DOHH2 (cell line): ENCODE measurements at regions not wholly inside any gene's neighbourhood (a gene's known extent, or its start where the extent isn't known, plus 50 kb on each side); places are given as distances from the start of the nearest gene placed in this dataset.

Experiments
- H3F3A ChIP-seq: fragments of 200-600 bp; sonication (generic), shearing (Covaris generic); 2 replicates; pipeline ENCODE4 v1.6.0; 2016; ENCODE audit warnings: antibody characterized with exemption, mild to moderate bottlenecking; ENCODE audit not compliant: control insufficient read depth, insufficient read depth
- H3K27ac ChIP-seq: fragments of 200-600 bp; sonication (generic); 2 replicates; pipeline ENCODE4 v1.5.1; 2014; ENCODE audit warnings: low read depth, mild to moderate bottlenecking, low read length, moderate library complexity
- H3K27me3 ChIP-seq: fragments of 200-600 bp; sonication (generic); 2 replicates; pipeline ENCODE4 v1.6.1; 2014; ENCODE audit warnings: mild to moderate bottlenecking, low read length, mixed read lengths; ENCODE audit not compliant: control insufficient read depth
- H3K36me3 ChIP-seq: fragments of 200-600 bp; sonication (generic); 2 replicates; pipeline ENCODE4 v1.6.1; 2014; ENCODE audit warnings: mild to moderate bottlenecking, low read length, moderate library complexity, mixed read lengths; ENCODE audit not compliant: control insufficient read depth
- H3K4me1 ChIP-seq: fragments of 200-600 bp; sonication (generic); 2 replicates; pipeline ENCODE4 v1.6.1; 2014; ENCODE audit warnings: mild to moderate bottlenecking, low read length, mixed read lengths; ENCODE audit not compliant: control insufficient read depth
- H3K4me2 ChIP-seq: fragments of 200-600 bp; sonication (generic); 2 replicates; pipeline ENCODE4 v1.6.0; 2014; ENCODE audit warnings: mild to moderate bottlenecking, low read length, moderate library complexity
- H3K4me3 ChIP-seq: fragments of 200-600 bp; sonication (generic); 2 replicates; pipeline ENCODE4 v1.5.1; 2014; ENCODE audit warnings: mild to moderate bottlenecking, low read length, mixed read lengths
- H3K79me2 ChIP-seq: fragments of 200-600 bp; sonication (generic); 2 replicates; pipeline ENCODE4 v1.6.1; 2014; ENCODE audit warnings: mild to moderate bottlenecking, low read length, mixed read lengths; ENCODE audit not compliant: control insufficient read depth
- H3K9me2 ChIP-seq: fragments of 200-600 bp; sonication (generic); replicated peaks from 2 replicates; pipeline ENCODE4 v1.6.1; 2014; ENCODE audit warnings: mild to moderate bottlenecking, low read length, mixed read lengths; ENCODE audit not compliant: control insufficient read depth
- H3K9me3 ChIP-seq: fragments of 200-600 bp; sonication (generic); 2 replicates; pipeline ENCODE4 v1.6.1; 2014; ENCODE audit warnings: antibody characterized with exemption, low read length, mixed read lengths; ENCODE audit not compliant: control insufficient read depth, insufficient read depth
- H4K20me1 ChIP-seq: fragments of 200-600 bp; sonication (generic); 2 replicates; pipeline ENCODE4 v1.6.0; 2014; ENCODE audit warnings: low read depth, mild to moderate bottlenecking, antibody characterized with exemption, low read length, moderate library complexity; ENCODE audit not compliant: control insufficient read depth, insufficient read depth
- CTCF ChIP-seq: fragments of 200-600 bp; sonication (generic); IDR thresholded peaks from one replicate; pipeline ENCODE4 v1.5.1; 2014; ENCODE audit warnings: antibody characterized with exemption, mild to moderate bottlenecking, low read depth, low read length; ENCODE audit not compliant: poor library complexity, severe bottlenecking
- EZH2phosphoT487 ChIP-seq: fragments of 200-600 bp; sonication (generic); IDR thresholded peaks from 2 replicates; pipeline ENCODE4 v1.6.1; 2017; ENCODE audit warnings: borderline replicate concordance, mild to moderate bottlenecking, antibody characterized with exemption, low read length, moderate library complexity, mixed read lengths

DNA sequence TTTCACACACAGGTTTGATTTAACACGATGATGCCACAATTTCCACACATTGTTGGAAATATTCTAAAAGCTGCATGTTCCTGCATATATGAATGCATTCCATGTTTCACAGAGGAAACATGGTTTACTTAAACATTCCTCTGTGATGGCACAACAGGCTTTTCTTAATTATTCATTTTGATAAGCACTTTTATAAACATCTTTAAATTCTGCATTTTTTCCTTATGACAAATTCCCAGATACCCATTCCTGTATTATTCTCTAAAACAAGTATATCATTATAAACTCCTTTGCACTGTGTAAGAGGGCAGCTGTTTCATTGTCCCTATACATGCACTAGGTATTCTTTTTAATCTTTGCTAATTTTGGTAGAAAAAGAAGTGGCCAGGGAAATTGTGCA lies 532.3 kb downstream of the SOX6 start:
- H3K27ac ChIP-seq = no peak overlapping the region
- H4K20me1 ChIP-seq = no peaks in the 10 kb centered on the region
- no peaks in the 10 kb centered on the region for H3K4me1 ChIP-seq
- no peaks in the 10 kb centered on the region for H3F3A ChIP-seq
- no peaks in the 10 kb centered on the region for H3K27me3 ChIP-seq
- no peak overlapping the region for H3K4me3 ChIP-seq
- TF ChIP-seq EZH2phosphoT487 (no peak), CTCF (no peak)
- no peaks in the 10 kb centered on the region for H3K79me2 ChIP-seq
- no peaks in the 10 kb centered on the region for H3K9me3 ChIP-seq
- no peak overlapping the region for H3K4me2 ChIP-seq
- H3K9me2 ChIP-seq = no peaks in the 10 kb centered on the region
- H3K36me3 ChIP-seq = no peaks in the 10 kb centered on the region

DNA sequence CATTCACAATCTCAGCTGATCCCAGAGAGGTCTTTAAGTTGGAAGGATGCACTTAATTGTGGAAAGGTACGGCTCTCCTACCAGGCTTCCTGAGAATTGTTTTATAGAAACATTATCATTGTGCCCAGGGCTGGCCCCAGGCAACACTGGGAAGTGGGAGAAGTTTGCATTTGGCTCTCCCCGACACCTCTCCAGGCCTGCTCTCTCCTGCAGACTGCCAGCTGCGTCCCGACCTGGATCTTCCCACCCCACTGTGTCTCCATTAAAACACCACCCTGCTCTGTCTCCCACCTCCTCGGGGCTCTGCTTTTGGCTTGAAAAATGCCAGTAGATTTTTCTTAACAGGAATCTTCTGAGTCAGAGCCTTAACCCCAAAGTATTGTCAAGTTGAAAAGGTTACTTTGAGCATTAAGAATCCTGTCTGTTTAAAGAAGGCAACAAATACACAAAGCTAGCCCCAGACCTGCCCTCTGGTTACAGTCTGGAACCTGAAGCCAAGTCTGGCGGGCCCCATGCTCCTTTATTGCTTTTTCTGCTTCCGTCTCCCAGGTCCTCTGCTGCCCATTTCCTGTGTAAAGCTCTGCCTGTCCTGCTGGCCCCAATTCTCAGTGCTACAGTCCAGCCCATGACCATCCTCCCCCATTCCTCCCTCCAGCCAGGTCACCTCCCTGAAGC lies 530.2 kb downstream of the SOX6 start:
- Histone ChIP-seq H3K9me2 (no peaks in the 10 kb centered on the region), H3K9me3 (no peaks in the 10 kb centered on the region), H3K4me3 (no peak overlapping the region), H3K36me3 (no peaks in the 10 kb centered on the region), H3K27me3 (no peaks in the 10 kb centered on the region), H3K79me2 (no peaks in the 10 kb centered on the region), H4K20me1 (no peaks in the 10 kb centered on the region), H3K4me1 (no peaks in the 10 kb centered on the region), H3K4me2 (no peak overlapping the region), H3F3A (no peaks in the 10 kb centered on the region), H3K27ac (no peak overlapping the region)
- no peak for TF ChIP-seq CTCF
- no peak for TF ChIP-seq EZH2phosphoT487

DNA sequence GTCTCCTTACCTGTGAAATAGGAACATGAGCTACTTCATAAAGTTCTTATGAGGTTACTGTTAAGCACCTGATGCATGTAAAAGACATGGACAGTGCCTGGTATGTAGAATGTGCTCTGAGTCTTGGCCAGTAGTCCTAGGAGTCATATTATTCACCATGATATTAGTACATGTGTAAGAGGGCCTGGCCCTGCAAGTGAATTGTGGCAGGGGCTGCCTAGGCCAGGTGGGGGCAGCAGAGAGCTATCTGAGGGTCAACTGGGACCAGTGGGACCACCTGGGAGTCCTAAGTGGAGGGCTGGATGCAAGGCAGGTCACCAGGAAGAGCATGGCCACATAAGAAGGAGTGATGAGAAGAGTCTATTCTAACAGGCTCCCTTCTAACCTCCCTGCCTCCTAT lies 529.5 kb downstream of the SOX6 start:
- Histone ChIP-seq H3K27me3 (no peaks in the 10 kb centered on the region), H3K4me2 (no peak overlapping the region), H3K79me2 (no peaks in the 10 kb centered on the region), H3K4me3 (no peak overlapping the region), H4K20me1 (no peaks in the 10 kb centered on the region), H3K36me3 (no peaks in the 10 kb centered on the region), H3K9me2 (no peaks in the 10 kb centered on the region), H3K4me1 (no peaks in the 10 kb centered on the region), H3F3A (no peaks in the 10 kb centered on the region), H3K9me3 (no peaks in the 10 kb centered on the region), H3K27ac (no peak overlapping the region)
- no peak for TF ChIP-seq EZH2phosphoT487
- TF ChIP-seq CTCF = peak; percentile 78
